Esophagus mucosa (tissue), 1 donor: ENCODE measurements at regions not wholly inside any gene's neighbourhood (a gene's known extent, or its start where the extent isn't known, plus 50 kb on each side); places are given as distances from the start of the nearest gene placed in this dataset.
A peak's percentile ranks its signal among the peaks of the same experiment; 100 is the strongest.

ENCODE experiments used
- ATAC-seq: fragments of 200-7000 bp; cut with Tn5 transposase; one replicate; pipeline ENCODE4 v1.9.1; 2020
- donor health status: DM: yes; HTN: yes; CAD: no.

DNA sequence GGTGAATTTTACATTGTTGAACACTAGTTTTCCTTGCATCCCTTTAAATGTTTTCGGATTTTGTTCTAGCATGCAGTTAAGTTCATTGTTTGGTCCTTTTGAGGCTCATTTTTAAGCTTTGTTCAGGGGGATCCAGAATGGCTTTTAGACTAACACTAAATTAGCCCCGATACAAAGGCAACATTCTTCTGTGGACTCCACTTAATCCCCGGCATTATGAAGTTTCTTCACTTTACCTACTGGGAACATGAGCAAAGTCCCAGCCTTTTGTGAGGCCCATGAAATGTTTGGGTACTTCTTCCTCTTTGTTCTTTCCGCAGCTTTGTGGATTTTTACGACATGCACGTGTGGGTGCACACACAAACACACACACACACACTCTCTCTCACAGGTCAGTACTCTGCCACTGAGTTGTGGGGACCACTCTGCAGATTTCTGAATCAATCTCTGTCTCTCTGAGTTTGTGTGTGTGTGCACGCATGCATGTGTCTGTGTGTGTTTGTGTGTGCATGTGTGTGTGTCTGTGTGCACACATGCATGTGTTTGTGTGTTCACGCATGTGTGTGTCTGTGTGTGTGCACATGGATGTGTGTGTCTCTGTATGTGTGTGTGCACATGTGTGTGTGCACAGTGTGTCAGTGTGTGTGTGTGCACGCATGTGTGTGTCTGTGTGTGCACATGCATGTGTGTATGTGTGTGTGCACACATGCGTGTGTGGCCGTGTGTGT is 240.4 kb upstream of the TNRC6C start:
- no peak for ATAC-seq

DNA sequence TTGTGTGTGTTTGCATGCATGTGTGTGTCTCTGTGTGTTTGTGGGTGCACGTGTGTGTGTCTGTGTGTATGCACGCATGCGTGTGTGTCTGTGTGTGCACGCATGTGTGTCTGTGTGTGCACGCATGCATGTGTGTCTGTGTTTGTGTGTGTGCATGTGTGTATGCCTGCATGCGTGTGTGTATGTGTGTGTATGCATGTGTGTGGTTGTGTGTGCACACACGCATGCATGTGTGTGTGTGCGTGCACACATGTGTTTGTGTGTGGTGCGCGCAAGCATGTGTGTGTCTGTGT is 239.9 kb upstream of the TNRC6C start:
- ATAC-seq, result no peak

DNA sequence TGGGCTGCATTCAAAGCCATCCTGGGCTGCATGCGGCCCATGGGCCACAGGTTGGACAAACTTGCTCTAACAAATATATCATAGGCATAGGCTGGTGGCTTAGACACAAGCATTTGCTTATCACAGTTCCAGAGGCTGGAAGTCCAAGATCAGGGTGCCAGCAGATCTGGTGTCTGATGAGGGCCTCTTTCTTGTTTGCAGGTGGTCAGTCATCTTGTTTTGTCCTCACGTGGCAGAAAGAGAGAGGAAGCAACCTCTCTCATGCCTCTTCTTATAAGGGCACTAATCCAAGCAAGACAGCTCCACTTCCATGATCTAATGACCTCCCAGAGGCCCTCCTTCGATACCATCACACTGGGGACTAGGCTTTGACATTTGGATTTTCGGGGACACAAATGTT is 238.7 kb upstream of the TNRC6C start:
- no peak for ATAC-seq

DNA sequence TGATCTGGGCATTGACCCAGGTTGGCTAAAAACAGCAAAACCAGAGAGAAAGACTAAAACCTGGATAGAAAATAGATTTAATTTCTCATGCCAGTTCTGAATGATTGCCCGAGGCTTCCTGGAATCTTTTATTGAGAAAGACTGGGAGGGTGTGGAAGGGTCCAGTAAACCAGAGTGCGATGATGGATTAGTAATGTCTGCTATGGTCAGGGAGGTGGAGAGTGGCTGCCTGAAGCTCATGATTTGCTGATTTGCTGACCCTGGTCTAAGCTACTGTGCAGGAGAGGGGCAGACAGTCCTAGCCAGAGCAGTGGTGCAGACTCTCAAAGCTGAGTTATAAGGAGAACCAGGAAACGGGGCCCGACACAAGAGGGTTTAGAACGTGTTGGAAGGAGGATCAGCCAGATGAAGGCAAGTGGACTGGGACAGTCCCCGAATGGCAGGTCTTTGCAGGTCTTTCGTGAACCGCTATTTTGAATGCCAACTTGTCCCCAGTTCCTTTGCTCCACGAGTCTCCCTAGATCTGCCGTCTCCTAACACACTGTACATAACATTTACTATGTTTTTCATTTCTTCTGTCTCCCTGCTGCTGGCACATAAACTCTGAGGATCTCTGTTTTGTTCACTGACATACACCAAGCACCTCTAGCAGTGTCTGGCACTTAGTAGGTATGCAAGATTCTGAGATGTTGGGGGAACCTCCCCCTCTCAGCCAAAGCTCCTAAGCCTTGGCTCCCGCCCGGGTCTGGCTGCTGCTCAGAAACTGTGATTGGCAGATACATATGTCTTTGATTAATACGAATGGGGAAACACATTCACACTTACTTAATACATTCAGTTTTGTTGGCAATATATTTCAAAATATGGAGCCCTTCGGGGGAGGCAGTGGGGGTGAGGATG is 237.3 kb upstream of the TNRC6C start:
- no peak for ATAC-seq

DNA sequence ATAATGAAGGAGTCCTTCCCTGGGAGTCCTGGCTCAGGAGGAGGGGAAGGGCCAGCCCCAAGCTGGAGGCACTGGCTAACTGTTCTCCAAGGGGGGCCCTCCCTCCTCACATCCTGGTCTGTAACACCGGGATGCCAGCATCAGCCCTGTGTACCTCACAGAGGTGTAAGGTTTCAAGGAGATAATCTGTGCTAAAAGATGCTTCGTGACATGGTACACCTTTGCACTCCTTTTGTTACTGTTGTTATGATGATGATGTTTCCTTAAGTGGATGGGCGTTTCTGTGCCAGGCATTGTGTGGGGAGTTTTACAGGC is 236.7 kb upstream of the TNRC6C start:
- ATAC-seq, result no peak

DNA sequence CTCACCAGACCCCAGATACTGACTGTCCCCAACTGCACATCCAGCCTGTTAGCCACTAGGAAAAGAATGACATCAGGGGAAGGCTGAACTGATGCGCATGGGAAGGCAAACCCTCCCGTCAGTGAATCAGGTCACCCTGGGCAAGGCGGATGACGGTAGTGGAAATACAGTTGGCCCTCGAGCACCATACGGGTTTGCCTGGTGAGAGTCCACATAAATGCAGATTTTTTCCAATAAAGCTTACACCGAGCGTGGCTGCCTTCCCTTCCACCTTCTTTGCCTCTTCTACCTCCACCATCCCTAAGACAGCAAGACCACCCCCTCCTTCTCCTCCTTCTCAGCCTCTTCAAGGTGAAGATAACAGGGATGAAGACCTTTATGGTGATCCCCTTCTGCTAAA is 236.1 kb upstream of the TNRC6C start:
- no peak for ATAC-seq

DNA sequence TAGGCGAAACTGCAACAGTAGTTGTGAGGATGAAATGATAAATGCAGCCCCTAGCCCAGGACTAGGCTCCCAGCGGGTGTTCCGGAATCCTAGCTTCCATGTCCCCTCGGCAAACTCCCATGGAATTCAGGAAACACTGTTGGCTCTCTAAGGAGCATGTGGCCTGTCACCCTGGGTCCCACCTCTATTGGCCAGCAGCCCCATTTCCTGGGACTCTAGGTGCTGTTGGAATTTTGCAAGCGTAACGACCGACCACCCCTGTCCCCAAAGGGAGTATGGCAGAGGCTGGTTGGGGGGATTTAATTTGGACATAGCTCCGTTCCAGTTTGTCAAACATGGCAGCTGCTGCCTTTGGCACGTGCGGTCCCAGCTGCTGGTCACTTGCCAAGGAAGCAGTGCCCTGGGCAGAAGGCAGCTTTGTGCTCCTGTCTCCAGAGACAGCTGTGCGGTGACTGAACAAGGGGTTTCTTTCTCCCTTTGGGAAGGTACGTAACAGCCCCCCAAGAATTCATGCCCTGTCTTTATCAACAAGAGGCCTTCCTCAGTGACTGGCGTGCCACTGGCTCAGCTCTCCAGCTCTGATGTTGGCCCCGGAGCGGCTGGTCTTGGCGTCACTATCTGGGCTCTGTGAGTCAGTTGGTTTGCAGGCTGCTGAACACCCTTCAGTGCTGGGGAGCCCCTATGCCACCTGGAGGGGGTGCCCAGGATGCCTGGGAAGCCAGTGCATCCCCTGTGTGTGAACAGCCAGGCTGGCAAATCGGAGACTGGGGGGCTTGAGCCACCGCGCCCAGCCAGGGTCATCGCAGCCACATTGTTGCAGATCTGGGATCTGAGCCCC is 235.2 kb upstream of the TNRC6C start:
- ATAC-seq, result no peak

DNA sequence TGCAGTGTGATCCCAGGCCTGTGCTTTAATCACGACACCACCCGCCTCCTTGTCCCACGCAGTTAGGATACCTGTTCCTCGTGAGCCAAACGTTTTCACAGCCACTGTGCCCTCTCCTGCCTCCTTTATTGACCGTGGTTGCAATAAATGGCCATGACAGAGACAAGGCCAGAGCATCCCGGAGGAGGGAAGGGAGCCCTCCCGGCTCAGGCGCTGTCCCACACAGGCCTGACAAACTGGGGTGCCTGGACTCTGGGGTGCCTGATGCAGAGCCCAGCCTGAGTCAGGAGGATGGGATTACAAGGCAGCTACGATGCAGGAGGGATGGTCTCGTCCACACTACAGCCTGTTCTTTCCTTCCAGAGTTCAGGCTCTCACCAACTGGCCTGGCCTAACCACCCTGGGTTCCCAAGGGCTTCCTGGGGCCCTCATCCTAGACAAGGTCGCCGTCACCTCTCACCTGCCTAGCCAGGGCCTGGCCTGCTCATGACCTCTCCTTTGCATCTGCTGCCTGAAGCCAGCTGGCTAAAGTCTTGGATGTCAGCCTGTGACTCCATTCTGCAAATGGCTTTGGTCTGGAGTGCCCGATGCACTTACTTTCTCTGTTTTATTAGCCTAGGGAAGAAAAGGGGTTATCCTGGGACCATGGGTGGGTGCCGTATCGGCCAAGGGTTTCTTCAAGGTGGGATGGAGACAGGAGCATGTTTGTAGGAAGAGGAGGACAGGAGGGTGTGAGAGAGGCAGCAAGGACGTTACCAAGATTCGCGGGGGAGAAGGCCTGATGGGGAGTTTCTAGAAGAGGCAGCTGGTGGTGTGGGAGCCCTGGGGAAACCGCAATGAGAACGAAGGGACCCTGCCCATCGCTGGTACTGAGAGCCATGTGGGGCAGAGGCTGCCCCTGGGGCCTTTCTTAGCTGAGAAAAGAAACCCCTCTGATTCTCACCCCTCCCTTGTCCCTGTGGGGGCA is 234.3 kb upstream of the TNRC6C start:
- no peak for ATAC-seq

DNA sequence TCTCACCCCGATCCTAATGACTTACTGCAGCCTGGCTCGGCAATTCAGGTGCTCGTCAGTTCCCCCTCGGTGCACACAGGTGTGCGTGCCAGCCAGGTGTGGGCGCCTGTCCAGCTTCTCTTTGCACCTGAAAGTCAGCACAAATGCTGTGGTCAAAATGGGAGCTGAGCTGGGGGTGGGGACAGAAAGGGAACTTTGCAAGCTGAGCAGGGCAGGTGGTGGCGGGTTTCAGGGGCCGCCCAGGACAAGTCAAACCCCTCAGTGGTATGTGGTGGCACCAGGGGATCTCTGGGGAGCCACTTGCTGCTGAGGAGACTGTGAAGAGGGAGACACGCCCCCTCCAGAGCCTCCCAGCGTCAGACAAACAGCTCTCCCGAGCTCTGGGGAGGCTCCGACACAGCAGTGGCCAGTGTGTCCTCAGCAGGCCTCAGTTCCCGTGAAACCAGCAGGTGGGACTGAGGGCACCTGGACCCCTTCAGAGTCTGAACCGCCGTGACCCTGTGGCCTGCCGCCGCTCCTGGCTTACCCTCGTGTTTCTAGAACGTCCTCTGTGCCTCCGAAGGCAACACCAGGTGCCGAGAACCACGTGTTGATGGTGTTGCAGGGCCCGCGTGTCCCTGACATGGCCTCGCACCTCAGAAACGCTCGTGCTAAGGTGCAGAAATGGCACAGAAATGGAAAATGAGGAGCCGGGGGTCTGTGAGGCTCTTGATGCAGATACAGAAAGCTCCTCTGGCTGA is 233.5 kb upstream of the TNRC6C start:
- ATAC-seq, result no peak

DNA sequence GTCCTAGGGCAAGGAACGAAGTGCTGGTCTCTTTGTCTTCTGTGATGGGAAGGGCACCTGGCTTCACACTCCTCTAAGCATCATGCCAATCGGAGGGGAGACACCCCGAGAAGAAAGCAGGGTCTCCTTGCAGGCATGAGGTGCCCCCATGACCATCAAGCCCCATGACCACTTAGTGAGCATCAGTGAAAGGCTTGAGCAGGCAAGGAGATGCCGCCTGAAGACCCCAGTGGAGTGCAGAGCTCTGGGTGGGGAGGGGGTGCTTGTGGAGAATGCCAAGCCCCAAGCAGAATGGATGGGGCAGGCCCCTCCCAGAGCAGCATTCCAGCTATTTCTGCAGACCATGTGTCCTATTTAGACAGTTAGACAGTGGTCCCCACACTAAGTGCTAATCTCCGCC is 232.7 kb upstream of the TNRC6C start:
- no peak for ATAC-seq

DNA sequence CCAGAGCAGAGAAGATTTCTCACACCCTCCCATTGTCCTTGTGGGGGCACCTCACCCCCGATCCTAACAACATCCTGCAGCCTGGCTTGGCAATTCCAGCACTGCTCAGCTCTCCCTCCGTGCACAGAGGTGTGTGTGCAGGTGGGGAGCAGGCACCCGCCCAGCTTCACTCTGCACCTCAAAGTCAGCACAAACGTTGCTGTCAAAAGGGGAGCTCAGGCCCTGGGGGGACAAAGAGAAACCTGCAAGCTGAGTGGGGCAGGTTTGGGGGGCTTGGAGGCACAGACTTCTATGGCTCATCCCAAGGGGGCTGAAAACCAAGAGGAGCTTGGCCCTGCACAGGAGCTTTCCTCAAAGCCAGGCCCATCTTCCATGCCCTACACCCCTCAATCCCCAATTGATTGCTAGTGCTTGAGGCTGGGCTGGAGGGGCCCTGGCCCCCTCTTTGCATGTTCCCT is 231.9 kb upstream of the TNRC6C start:
- no peak for ATAC-seq

DNA sequence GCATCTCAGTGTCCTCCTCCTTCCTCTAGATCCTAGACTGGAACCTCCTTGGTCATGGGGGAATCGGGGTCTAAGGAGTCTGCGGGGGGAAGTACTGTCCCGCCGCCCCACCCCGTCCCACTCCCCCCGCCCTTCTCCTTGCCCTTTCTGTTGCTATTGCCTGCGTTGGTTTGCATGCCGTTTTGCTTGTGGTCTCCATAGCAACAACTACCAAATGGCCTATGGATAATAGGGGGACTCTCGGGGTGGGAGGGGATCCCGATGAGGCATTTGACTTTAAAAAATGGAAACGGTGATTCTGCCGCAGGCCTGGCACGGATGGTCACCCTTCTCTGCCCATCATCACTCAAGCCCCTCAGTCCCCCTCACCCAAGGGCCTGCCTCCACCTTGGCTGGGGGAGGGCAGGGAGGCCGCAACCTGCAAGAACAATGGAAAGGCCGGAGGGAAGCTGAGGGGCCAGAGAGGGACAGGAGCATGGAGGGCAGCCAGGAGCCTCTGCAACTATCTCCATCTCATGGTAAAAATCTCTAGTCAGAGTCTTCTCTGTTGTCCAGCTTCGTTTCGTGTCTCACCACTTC is 231.4 kb upstream of the TNRC6C start:
- ATAC-seq, result no peak

DNA sequence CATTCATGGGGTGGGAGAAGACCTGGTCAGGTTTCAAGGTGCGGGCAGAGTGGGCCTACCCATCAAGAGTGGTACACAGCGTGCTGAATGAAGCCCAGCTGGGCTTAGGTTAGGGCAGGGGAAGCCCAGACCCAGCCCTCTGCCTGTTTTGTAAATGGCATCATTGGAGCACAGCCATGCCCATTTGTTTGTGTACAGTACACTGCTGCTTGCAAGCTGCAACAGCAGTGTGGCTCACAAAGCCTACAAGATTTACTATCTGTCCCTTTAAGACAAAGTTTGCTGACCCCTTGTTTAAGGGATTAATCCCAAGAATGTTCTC is 230.1 kb upstream of the TNRC6C start:
- ATAC-seq, result peak; percentile 10

DNA sequence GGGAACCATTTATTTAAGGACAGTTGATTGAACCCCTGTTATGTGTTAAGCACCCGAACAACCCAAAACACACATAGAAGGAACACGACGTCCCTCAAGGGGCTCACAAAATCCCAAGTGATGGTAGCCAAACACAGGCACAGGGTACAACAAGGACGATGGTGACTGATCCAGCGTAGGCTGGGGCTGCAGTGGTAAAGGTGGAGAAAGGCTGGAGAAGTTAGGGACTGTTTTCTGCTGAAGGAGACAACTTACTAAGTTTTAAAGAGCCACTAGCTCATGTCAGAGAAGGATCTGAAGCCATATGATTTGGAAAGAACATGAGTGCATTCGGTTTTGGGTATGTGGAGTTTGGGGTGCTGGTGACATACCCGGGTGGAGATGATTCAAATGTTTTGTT is 229.6 kb upstream of the TNRC6C start:
- no peak for ATAC-seq

DNA sequence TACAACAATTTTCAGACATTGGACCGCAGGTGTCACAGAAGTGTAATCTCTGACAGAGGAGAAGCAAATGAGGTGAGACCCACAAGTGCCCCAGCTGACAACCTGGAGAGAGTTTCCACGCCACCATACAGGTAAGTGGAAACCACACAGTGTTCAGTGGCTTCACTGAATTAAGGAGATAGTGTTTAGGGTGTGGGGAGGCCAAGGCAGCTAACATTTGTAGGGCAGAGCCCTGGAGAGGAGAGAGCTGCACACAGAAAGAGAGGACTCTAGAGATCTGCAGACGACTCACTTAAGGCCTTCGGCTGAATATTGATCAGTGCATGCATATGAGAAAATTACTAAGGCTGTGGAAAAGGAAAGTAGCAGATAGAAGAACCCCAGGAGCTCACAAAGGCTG is 228.9 kb upstream of the TNRC6C start:
- no peak for ATAC-seq

DNA sequence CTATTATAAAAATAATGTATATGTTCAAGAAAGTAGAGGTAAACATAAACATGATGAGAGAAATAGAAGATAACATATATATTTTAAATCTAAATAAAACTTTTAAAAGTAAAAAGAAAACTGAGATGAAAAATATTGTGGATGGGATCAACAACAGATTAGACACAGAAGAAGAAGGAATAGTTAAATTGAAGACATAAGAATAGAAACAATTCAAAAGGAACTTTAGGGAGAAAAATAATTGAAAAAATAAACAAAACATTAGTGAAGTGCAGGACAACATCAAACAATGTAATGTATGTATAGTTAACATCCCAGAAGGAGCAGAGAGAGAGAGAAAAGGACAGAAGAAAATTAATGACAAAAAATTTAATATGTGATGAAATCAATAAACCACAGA is 228.1 kb upstream of the TNRC6C start:
- no peak for ATAC-seq

DNA sequence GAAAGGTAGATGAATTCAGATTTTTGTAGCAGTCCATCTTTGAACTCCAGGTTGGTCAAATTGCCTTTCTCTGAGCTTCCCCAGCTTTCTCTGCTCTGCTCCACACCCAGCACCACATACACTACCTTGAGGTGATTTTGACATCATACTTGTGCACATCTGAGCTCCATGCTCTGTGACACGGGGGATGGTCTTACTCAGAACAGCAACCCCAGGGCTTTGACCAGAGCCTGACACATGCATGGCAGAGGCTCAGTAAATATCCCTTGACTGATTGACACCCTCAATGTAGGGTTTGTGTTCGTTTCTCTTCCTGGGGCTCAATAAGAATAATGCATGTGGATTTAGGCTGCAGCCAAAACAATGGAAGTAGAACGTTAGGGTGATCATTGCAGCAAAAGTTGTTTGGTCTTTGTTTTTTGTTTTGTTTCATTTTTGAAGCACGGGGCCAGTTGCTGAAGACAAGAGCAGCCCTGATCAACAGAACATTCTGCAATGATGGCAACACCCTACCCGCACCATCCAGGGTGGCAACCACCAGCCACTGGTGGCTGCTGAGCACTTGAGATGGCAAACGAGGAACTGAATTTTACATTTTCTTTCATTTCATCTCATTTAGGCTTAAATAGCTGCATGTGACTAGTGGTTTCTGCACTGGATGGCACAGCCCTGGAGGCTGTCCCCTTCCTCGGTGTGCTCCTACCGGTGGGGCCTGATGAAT is 224.8 kb upstream of the TNRC6C start:
- ATAC-seq, result no peak

DNA sequence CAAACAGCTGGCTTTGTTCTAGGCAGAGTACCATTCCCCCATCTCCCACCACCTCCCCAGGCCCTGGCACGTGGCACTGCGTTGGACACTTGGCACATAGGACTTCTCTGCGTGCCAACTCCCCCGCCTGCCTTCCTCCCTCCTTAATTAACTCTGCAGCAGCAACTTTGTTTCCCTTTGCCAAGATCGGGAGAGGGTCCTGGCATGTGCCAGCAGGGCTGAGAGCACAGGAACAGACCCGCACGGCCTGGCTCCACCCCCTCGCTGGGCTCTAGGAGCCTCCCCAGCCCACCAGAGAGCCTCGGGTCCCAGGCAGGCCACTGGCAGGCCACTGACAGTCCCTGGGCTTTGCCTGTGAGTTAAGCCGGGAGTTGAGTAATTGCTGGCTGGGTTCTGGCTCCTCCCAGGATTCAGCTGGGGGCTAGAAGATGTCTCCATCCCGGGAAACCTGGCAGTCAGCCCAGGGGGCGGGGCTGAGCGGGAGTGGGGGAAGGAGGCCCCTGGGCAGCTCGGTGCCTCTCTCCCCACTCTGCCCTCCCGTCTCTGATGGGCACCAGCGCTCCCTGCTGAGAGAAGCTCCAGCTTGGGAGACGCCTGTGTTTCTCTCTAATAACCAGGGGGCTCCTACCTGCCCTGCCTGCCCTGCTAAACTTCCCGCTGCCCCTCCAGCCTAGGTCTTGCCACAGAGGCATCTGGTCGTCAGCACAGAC is 224.0 kb upstream of the TNRC6C start:
- ATAC-seq, result peak; percentile 23

DNA sequence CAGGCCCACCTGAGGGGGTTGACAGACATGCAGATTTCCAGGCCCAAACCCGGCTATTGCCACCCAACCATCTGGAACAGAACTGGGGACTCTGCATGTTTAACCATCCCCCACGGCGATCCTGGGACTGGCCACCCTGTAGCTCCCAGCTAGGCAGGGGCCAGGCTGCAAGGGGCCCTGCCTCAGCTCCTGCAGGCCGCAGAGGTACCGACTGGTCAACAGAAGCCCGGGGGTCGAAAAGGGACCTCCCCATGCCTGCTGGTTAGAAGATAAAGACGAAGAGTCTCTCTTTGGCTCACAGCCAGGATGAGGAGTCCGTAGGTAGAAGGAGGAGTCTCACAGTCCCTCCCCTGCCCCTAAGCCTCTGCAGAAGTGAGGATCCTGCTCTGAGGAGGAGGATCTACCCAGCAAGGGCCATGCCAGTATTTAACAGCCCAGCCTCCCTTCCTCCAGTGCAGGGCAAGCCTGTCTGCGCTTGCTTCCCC is 223.4 kb upstream of the TNRC6C start:
- peak; percentile 32 for ATAC-seq
